ENCODE measurements at regions not wholly inside any gene's neighbourhood (a gene's known extent, or its start where the extent isn't known, plus 50 kb on each side); places are given as distances from the start of the nearest gene placed in this dataset.

DNA sequence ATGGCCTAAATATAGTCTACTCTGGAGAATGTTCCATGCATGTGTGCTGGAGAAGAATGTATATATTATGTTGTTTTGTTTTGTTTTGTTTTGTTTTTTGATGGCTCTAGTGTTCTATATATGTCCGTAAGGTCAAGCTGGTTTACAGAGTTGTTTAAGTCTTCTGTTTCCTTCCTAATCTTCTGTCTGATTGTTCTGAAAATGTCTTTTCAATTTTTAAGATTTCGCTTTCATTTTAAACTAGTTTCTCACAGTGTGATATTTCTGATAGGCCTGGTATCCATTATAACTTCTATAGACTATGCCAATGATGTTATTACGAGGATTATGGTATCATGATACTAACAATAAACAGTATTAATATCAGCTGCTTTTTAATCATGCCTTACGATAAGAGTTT, 1126.3 kb upstream of the SORCS1 start:
- Histone ChIP-seq H3K9me3 (ENCODE audit: control insufficient read depth in 4 of 4, low read length in 3 of 4) (no peaks in the 10 kb centered on the region), H3K4me3 (ENCODE audit: low read depth in 1 of 3, low read length in 3 of 3) (no peak overlapping the region), H3K9ac (ENCODE audit: low read depth in 1 of 2, low read length in 2 of 2) (no peak overlapping the region), H3K27ac (ENCODE audit: low read depth in 1 of 2, low read length in 2 of 2) (no peak overlapping the region), H3K4me1 (ENCODE audit: control insufficient read depth in 4 of 4, insufficient read depth in 4 of 4, low read length in 3 of 4) (no peaks in the 10 kb centered on the region), H3K36me3 (ENCODE audit: control insufficient read depth in 4 of 4, insufficient read depth in 3 of 4, low read depth in 1 of 4, low read length in 3 of 4) (no peaks in the 10 kb centered on the region), H3K27me3 (ENCODE audit: control insufficient read depth in 4 of 4, insufficient read depth in 4 of 4, low read length in 3 of 4) (no peaks in the 10 kb centered on the region)
- no peak for DNase-seq (ENCODE audit: low spot score)
- no peak for TF ChIP-seq FOXA2 (IDR thresholded peaks at IDR 0.05)
- WGBS: 73% methylated on average over 4 of the region's 4 CpGs

DNA sequence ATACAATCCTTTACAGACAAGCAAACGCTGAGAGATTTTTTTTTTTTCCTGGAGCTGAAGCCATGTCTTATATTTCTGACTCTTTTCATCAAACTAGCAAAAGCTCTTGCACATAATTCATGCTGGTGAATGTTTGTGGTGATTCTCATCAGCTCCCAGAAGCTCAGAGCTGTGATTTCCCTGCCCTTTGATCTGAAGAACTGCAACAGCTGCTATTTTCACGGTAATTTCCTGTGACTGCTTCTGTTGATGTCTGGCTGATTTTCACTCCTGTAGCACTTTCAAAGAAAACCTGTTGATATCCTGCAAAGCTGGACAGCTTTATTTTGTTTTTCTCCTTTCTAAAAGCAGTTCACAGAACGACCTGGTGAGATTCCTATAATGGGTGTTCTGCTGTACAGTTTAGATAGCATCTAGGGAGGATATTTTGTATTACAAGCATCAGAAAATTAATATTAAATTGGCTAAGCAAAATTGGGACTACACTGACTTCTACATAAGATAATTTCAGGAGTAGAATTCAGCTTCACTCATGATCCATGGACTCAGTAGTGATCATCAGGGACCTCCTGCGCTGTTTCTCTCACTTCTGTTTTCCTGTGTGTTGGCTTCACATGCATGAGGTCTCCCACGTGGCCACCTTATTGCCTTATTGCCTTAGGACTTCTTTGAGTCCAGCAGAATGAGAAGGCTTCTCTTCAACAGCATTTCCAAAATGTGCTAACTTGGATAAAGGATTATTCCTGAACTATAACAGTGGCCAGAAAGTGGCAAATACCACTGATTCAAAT, 1111.6 kb upstream of the SORCS1 start:
- Histone ChIP-seq H3K9me3 (ENCODE audit: control insufficient read depth in 4 of 4, low read length in 3 of 4) (no peaks in the 10 kb centered on the region), H3K27me3 (ENCODE audit: control insufficient read depth in 4 of 4, insufficient read depth in 4 of 4, low read length in 3 of 4) (peaks cover 0 to 4% (median 0%) of the 10 kb centered on the region in 4 donors), H3K4me3 (ENCODE audit: low read depth in 1 of 3, low read length in 3 of 3) (no peak overlapping the region), H3K9ac (ENCODE audit: low read depth in 1 of 2, low read length in 2 of 2) (no peak overlapping the region), H3K36me3 (ENCODE audit: control insufficient read depth in 4 of 4, insufficient read depth in 3 of 4, low read depth in 1 of 4, low read length in 3 of 4) (no peaks in the 10 kb centered on the region), H3K4me1 (ENCODE audit: control insufficient read depth in 4 of 4, insufficient read depth in 4 of 4, low read length in 3 of 4) (no peaks in the 10 kb centered on the region), H3K27ac (ENCODE audit: low read depth in 1 of 2, low read length in 2 of 2) (no peak overlapping the region)
- 41% methylated on average over 5 of the region's 5 CpGs for WGBS
- no peak for TF ChIP-seq JUND (IDR thresholded peaks at IDR 0.05)
- TF ChIP-seq FOXA1 (IDR thresholded peaks at IDR 0.05): no peak
- TF ChIP-seq RAD21 (IDR thresholded peaks at IDR 0.05): no peak
- TF ChIP-seq HNF4A (conservative IDR thresholded peaks at IDR 0.05): no peak
- TF ChIP-seq HNF4G (IDR thresholded peaks at IDR 0.05): no peak
- TF ChIP-seq, protein P1, sequence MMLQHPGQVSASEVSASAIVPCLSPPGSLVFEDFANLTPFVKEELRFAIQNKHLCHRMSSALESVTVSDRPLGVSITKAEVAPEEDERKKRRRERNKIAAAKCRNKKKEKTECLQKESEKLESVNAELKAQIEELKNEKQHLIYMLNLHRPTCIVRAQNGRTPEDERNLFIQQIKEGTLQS (IDR thresholded peaks at IDR 0.05): no peak
- TF ChIP-seq, protein P2, sequence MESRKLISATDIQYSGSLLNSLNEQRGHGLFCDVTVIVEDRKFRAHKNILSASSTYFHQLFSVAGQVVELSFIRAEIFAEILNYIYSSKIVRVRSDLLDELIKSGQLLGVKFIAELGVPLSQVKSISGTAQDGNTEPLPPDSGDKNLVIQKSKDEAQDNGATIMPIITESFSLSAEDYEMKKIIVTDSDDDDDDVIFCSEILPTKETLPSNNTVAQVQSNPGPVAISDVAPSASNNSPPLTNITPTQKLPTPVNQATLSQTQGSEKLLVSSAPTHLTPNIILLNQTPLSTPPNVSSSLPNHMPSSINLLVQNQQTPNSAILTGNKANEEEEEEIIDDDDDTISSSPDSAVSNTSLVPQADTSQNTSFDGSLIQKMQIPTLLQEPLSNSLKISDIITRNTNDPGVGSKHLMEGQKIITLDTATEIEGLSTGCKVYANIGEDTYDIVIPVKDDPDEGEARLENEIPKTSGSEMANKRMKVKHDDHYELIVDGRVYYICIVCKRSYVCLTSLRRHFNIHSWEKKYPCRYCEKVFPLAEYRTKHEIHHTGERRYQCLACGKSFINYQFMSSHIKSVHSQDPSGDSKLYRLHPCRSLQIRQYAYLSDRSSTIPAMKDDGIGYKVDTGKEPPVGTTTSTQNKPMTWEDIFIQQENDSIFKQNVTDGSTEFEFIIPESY (IDR thresholded peaks at IDR 0.05): no peak
- TF ChIP-seq GABPA (IDR thresholded peaks at IDR 0.05 in 1 of 2, conservative IDR thresholded peaks at IDR 0.05 in 1 of 2): no peak
- TF ChIP-seq, protein P3, sequence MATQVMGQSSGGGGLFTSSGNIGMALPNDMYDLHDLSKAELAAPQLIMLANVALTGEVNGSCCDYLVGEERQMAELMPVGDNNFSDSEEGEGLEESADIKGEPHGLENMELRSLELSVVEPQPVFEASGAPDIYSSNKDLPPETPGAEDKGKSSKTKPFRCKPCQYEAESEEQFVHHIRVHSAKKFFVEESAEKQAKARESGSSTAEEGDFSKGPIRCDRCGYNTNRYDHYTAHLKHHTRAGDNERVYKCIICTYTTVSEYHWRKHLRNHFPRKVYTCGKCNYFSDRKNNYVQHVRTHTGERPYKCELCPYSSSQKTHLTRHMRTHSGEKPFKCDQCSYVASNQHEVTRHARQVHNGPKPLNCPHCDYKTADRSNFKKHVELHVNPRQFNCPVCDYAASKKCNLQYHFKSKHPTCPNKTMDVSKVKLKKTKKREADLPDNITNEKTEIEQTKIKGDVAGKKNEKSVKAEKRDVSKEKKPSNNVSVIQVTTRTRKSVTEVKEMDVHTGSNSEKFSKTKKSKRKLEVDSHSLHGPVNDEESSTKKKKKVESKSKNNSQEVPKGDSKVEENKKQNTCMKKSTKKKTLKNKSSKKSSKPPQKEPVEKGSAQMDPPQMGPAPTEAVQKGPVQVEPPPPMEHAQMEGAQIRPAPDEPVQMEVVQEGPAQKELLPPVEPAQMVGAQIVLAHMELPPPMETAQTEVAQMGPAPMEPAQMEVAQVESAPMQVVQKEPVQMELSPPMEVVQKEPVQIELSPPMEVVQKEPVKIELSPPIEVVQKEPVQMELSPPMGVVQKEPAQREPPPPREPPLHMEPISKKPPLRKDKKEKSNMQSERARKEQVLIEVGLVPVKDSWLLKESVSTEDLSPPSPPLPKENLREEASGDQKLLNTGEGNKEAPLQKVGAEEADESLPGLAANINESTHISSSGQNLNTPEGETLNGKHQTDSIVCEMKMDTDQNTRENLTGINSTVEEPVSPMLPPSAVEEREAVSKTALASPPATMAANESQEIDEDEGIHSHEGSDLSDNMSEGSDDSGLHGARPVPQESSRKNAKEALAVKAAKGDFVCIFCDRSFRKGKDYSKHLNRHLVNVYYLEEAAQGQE (IDR thresholded peaks at IDR 0.05): no peak
- TF ChIP-seq, protein P4, sequence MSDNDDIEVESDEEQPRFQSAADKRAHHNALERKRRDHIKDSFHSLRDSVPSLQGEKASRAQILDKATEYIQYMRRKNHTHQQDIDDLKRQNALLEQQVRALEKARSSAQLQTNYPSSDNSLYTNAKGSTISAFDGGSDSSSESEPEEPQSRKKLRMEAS (IDR thresholded peaks at IDR 0.05): no peak
- no peak for TF ChIP-seq RXRA (IDR thresholded peaks at IDR 0.05)
- DNase-seq (ENCODE audit: low spot score): no peak

Data from liver (tissue), 7 donors.